ENCODE measurements at regions not wholly inside any gene's neighbourhood (a gene's known extent, or its start where the extent isn't known, plus 50 kb on each side); places are given as distances from the start of the nearest gene placed in this dataset.
"Not testable (repeated sequence)": the region's sequence is repeated elsewhere in the genome, so short reads cannot be mapped to it uniquely, and the experiment has no call there.

GRCh38 chr2:110329760-110330159 is 117.4 kb upstream of the MTLN start:
- TF ChIP-seq, protein P1, sequence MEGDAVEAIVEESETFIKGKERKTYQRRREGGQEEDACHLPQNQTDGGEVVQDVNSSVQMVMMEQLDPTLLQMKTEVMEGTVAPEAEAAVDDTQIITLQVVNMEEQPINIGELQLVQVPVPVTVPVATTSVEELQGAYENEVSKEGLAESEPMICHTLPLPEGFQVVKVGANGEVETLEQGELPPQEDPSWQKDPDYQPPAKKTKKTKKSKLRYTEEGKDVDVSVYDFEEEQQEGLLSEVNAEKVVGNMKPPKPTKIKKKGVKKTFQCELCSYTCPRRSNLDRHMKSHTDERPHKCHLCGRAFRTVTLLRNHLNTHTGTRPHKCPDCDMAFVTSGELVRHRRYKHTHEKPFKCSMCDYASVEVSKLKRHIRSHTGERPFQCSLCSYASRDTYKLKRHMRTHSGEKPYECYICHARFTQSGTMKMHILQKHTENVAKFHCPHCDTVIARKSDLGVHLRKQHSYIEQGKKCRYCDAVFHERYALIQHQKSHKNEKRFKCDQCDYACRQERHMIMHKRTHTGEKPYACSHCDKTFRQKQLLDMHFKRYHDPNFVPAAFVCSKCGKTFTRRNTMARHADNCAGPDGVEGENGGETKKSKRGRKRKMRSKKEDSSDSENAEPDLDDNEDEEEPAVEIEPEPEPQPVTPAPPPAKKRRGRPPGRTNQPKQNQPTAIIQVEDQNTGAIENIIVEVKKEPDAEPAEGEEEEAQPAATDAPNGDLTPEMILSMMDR (IDR thresholded peaks at IDR 0.05): not testable (repeated sequence)
- TF ChIP-seq POLR2A (IDR thresholded peaks at IDR 0.05): not testable (repeated sequence)
